Esophagus muscularis mucosa (tissue), 4 donors: ENCODE measurements at regions not wholly inside any gene's neighbourhood (a gene's known extent, or its start where the extent isn't known, plus 50 kb on each side); places are given as distances from the start of the nearest gene placed in this dataset.

Source experiments
- EP300 ChIP-seq: sonication (generic); formaldehyde crosslinking; IDR thresholded peaks from one replicate; pipeline ENCODE4 v1.6.1; 2017; ENCODE audit warnings: antibody characterized with exemption
- POLR2A ChIP-seq: fragments of 450-650 bp; IDR thresholded peaks from one replicate; pipeline ENCODE4 v1.6.1; 2017; ENCODE audit warnings: antibody characterized with exemption, moderate library complexity, mild to moderate bottlenecking, low read depth
- TF ChIP-seq, protein P1 (sequence below), 3 experiments: fragments of 200-600 bp in 2 of 3; fragments of 450-650 bp in 1 of 3; sonication (generic) in 2 of 3; IDR thresholded peaks; one replicate each; pipeline ENCODE4 v1.5.1; 2017 to 2019; ENCODE audit warnings: antibody characterized with exemption in 3 of 3, mild to moderate bottlenecking in 2 of 3, moderate library complexity in 1 of 3

DNA sequence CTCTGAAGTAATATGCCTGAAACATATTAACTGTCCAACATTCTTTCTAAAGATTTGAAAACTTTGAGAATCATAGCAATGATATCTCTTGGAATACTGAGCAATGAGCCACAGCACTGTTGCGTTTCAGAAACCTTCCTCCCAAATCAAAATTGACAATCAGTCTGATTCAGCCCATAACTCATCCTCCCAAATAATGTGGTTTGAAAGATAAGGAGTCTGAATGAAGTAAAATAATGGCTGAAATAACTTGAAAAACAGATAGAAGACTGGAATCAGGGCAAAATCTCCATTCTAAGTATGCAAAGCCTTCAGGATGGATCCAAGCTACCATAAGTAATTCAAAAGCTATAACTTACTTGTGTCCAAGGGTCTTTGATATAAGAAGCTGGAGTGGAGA, 98.6 kb upstream of the PLS3 start:
- TF ChIP-seq, protein P1, sequence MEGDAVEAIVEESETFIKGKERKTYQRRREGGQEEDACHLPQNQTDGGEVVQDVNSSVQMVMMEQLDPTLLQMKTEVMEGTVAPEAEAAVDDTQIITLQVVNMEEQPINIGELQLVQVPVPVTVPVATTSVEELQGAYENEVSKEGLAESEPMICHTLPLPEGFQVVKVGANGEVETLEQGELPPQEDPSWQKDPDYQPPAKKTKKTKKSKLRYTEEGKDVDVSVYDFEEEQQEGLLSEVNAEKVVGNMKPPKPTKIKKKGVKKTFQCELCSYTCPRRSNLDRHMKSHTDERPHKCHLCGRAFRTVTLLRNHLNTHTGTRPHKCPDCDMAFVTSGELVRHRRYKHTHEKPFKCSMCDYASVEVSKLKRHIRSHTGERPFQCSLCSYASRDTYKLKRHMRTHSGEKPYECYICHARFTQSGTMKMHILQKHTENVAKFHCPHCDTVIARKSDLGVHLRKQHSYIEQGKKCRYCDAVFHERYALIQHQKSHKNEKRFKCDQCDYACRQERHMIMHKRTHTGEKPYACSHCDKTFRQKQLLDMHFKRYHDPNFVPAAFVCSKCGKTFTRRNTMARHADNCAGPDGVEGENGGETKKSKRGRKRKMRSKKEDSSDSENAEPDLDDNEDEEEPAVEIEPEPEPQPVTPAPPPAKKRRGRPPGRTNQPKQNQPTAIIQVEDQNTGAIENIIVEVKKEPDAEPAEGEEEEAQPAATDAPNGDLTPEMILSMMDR (IDR thresholded peaks at IDR 0.05) = no peak
- TF ChIP-seq POLR2A (no peak), EP300 (no peak)
